ENCODE measurements at regions not wholly inside any gene's neighbourhood (a gene's known extent, or its start where the extent isn't known, plus 50 kb on each side); places are given as distances from the start of the nearest gene placed in this dataset.

GRCh38 chrX:124240422-124240821, 92.0 kb upstream of the TEX13D start:
- Histone ChIP-seq H3K4me2 (ENCODE audit: low read depth, low read length, poor library complexity, severe bottlenecking) (no peak overlapping the region), H3K9ac (ENCODE audit: low read length) (no peak overlapping the region), H3K9me2 (replicated peaks; ENCODE audit: insufficient read depth, low read length) (no peaks in the 10 kb centered on the region), H3K4me1 (ENCODE audit: low read length) (no peaks in the 10 kb centered on the region), H4K20me1 (ENCODE audit: insufficient read depth, low read depth, low read length) (no peaks in the 10 kb centered on the region), H3K27ac (ENCODE audit: low read length) (no peak overlapping the region), H3K9me3 (ENCODE audit: low read length) (no peaks in the 10 kb centered on the region), H3K79me2 (ENCODE audit: low read length) (no peaks in the 10 kb centered on the region), H3K4me3 (ENCODE audit: low read length) (no peak overlapping the region), H3K27me3 (ENCODE audit: low read length) (no peaks in the 10 kb centered on the region), H3K36me3 (ENCODE audit: insufficient read depth, low read length) (no peaks in the 10 kb centered on the region), H2AFZ (ENCODE audit: low read length) (no peak overlapping the region)
- no peak for DNase-seq

- Histone ChIP-seq H3K4me3 (ENCODE audit: low read length) (no peak overlapping the region), H2AFZ (ENCODE audit: low read length) (no peak overlapping the region), H3K4me2 (ENCODE audit: low read depth, low read length, poor library complexity, severe bottlenecking) (no peak overlapping the region), H3K9ac (ENCODE audit: low read length) (no peak overlapping the region), H3K4me1 (ENCODE audit: low read length) (no peaks in the 10 kb centered on the region), H3K27ac (ENCODE audit: low read length) (no peak overlapping the region), H3K9me3 (ENCODE audit: low read length) (no peaks in the 10 kb centered on the region), H3K27me3 (ENCODE audit: low read length) (no peaks in the 10 kb centered on the region), H3K9me2 (replicated peaks; ENCODE audit: insufficient read depth, low read length) (no peaks in the 10 kb centered on the region), H4K20me1 (ENCODE audit: insufficient read depth, low read depth, low read length) (no peaks in the 10 kb centered on the region), H3K79me2 (ENCODE audit: low read length) (no peaks in the 10 kb centered on the region), H3K36me3 (ENCODE audit: insufficient read depth, low read length) (no peaks in the 10 kb centered on the region)
- DNase-seq, result no peak
Observed at GRCh38 chrX:124242131-124242530, 90.3 kb upstream of the TEX13D start.

DNA sequence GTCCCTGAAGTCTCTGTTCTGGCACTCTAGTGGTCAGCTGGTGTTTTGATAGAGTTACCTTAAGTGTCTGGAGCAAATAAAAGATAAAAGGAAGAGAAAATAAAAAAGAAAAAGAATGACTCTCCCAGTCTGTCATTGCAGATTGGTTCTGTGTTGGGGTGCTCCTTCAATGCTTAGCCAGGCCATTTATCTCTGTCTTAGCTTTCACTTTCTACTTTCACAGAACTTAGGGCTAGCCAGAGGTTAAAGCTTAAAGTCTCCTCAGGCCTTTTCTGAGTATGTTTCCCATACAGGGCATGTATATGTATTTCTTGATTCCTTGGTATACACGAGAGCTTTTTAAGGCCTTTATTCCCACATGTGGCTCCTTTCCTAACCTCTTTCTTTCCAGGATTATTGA, 83.1 kb upstream of the TEX13D start:
- no peak overlapping the region for H3K4me2 ChIP-seq (ENCODE audit: low read depth, low read length, poor library complexity, severe bottlenecking)
- H3K9me3 ChIP-seq (ENCODE audit: low read length), result no peaks in the 10 kb centered on the region
- no peak overlapping the region for H3K9ac ChIP-seq (ENCODE audit: low read length)
- H2AFZ ChIP-seq (ENCODE audit: low read length), result no peak overlapping the region
- no peak overlapping the region for H3K4me3 ChIP-seq (ENCODE audit: low read length)
- H3K79me2 ChIP-seq (ENCODE audit: low read length), result no peaks in the 10 kb centered on the region
- no peaks in the 10 kb centered on the region for H3K36me3 ChIP-seq (ENCODE audit: insufficient read depth, low read length)
- H3K27me3 ChIP-seq (ENCODE audit: low read length), result no peaks in the 10 kb centered on the region
- H4K20me1 ChIP-seq (ENCODE audit: insufficient read depth, low read depth, low read length), result no peaks in the 10 kb centered on the region
- no peaks in the 10 kb centered on the region for H3K4me1 ChIP-seq (ENCODE audit: low read length)
- H3K9me2 ChIP-seq (replicated peaks; ENCODE audit: insufficient read depth, low read length), result no peaks in the 10 kb centered on the region
- DNase-seq, result no peak
- no peak overlapping the region for H3K27ac ChIP-seq (ENCODE audit: low read length)

DNA sequence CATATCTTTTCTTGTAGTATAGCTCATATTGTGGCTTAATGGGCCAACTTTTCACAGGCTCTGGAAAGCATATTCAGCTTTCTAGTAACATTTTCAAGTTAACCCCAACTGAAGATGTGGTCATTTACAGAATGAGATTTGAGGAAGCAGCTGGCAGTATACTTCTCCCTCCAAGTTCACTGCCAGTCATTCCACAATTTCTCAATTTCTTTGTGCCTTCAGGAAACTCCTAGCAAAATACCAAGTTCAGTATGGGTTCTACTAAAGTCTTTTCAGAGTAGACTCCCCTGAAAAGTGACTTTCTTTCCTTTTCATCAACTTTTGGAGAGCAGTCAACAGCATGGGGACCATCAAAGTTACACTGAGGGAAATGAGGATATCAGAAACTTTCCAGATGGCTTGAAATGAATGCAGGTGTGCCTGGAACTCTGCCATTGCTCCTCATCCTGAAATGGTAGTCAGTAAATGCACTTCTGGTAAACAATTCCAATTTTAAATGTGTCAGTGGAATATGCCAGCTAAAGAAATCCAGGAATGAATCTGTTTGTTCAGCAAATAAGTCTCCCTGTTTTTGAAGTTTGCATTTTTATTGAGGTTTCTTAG, 81.5 kb upstream of the TEX13D start:
- Histone ChIP-seq H3K4me3 (ENCODE audit: low read length) (no peak overlapping the region), H3K27ac (ENCODE audit: low read length) (no peak overlapping the region), H3K4me1 (ENCODE audit: low read length) (no peaks in the 10 kb centered on the region), H3K79me2 (ENCODE audit: low read length) (no peaks in the 10 kb centered on the region), H2AFZ (ENCODE audit: low read length) (no peak overlapping the region), H3K9me2 (replicated peaks; ENCODE audit: insufficient read depth, low read length) (no peaks in the 10 kb centered on the region), H3K9ac (ENCODE audit: low read length) (no peak overlapping the region), H3K36me3 (ENCODE audit: insufficient read depth, low read length) (no peaks in the 10 kb centered on the region), H3K9me3 (ENCODE audit: low read length) (no peaks in the 10 kb centered on the region), H3K4me2 (ENCODE audit: low read depth, low read length, poor library complexity, severe bottlenecking) (no peak overlapping the region), H4K20me1 (ENCODE audit: insufficient read depth, low read depth, low read length) (no peaks in the 10 kb centered on the region), H3K27me3 (ENCODE audit: low read length) (no peaks in the 10 kb centered on the region)
- DNase-seq, result no peak

- H3K79me2 ChIP-seq (ENCODE audit: low read length), result no peaks in the 10 kb centered on the region
- H3K4me2 ChIP-seq (ENCODE audit: low read depth, low read length, poor library complexity, severe bottlenecking), result no peak overlapping the region
- no peak overlapping the region for H3K4me3 ChIP-seq (ENCODE audit: low read length)
- no peak overlapping the region for H3K27ac ChIP-seq (ENCODE audit: low read length)
- no peaks in the 10 kb centered on the region for H3K4me1 ChIP-seq (ENCODE audit: low read length)
- DNase-seq, result no peak
- H3K36me3 ChIP-seq (ENCODE audit: insufficient read depth, low read length), result no peaks in the 10 kb centered on the region
- no peaks in the 10 kb centered on the region for H3K9me2 ChIP-seq (replicated peaks; ENCODE audit: insufficient read depth, low read length)
- no peaks in the 10 kb centered on the region; the same call in 1 of the 2 replicates for H3K9me3 ChIP-seq (ENCODE audit: low read length)
- H2AFZ ChIP-seq (ENCODE audit: low read length), result no peak overlapping the region
- H4K20me1 ChIP-seq (ENCODE audit: insufficient read depth, low read depth, low read length), result no peaks in the 10 kb centered on the region
- no peak overlapping the region for H3K9ac ChIP-seq (ENCODE audit: low read length)
- H3K27me3 ChIP-seq (ENCODE audit: low read length), result no peaks in the 10 kb centered on the region
Observed at GRCh38 chrX:124254611-124255010, 77.8 kb upstream of the TEX13D start.

DNA sequence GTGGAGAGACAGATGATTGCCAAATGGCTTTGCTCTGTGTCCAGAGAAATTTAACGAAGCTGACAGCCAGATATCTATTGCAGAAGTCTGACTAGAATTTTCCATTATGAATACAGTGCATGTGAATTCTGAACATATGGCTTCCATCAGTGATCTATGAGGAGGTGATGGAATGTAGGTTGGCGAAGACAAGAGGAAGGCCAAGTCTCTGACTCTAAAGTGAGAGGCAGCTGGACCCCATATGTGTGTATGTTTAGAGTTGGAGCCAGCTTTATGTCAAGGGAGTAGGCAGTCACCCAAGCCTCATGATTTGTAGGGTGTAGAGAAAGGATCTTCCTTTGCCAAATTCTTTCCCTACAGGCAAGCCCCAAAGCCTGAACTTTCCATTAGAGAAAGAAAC, 76.2 kb upstream of the TEX13D start:
- H3K9me2 ChIP-seq (replicated peaks; ENCODE audit: insufficient read depth, low read length), result no peaks in the 10 kb centered on the region
- H3K79me2 ChIP-seq (ENCODE audit: low read length), result no peaks in the 10 kb centered on the region
- H3K27ac ChIP-seq (ENCODE audit: low read length), result no peak overlapping the region
- no peaks in the 10 kb centered on the region for H4K20me1 ChIP-seq (ENCODE audit: insufficient read depth, low read depth, low read length)
- H3K27me3 ChIP-seq (ENCODE audit: low read length), result no peaks in the 10 kb centered on the region
- no peaks in the 10 kb centered on the region for H3K4me1 ChIP-seq (ENCODE audit: low read length)
- no peak overlapping the region for H3K4me3 ChIP-seq (ENCODE audit: low read length)
- no peaks in the 10 kb centered on the region; the same call in 1 of the 2 replicates for H3K9me3 ChIP-seq (ENCODE audit: low read length)
- DNase-seq, result no peak
- no peak overlapping the region for H3K4me2 ChIP-seq (ENCODE audit: low read depth, low read length, poor library complexity, severe bottlenecking)
- no peaks in the 10 kb centered on the region for H3K36me3 ChIP-seq (ENCODE audit: insufficient read depth, low read length)
- H2AFZ ChIP-seq (ENCODE audit: low read length), result no peak overlapping the region
- no peak overlapping the region for H3K9ac ChIP-seq (ENCODE audit: low read length)

DNA sequence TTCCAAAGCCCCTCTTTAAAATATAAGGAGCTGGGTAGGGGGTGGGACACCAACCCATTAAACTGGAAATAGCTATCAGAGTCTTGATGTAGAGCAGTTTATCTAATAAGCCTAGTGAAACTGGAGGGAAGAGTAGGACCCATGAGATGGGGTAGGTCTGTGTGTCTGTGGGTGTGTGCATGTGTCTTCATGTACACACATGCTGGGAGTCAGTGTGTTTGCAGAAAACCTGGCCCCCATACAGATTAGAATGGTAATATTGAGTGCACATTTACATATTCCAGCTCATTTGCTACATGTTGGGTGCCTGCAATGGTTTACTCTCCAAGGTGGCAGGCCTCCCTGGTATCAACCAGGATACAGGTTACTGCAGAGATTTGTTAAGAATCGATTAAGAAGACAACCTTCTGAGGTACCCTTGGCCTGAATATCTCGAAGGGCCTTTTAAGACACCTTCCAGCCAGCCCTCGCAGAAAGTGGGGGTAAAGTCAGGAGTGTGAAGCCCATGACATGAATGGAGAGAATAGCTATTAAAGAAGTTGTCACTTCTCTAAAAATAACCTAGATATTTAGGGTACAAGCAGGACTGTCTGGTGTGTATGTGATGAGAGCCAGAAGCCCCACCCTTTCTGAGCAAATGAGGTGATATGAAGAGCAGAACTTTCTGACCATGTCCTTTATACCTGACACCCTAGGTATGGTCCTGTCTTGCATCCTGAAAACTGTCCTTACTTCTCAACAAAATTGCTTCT, 75.7 kb upstream of the TEX13D start:
- Histone ChIP-seq H3K9ac (ENCODE audit: low read length) (no peak overlapping the region), H4K20me1 (ENCODE audit: insufficient read depth, low read depth, low read length) (no peaks in the 10 kb centered on the region), H3K36me3 (ENCODE audit: insufficient read depth, low read length) (no peaks in the 10 kb centered on the region), H3K27ac (ENCODE audit: low read length) (no peak overlapping the region), H3K9me3 (ENCODE audit: low read length) (no peaks in the 10 kb centered on the region; the same call in 1 of the 2 replicates), H3K9me2 (replicated peaks; ENCODE audit: insufficient read depth, low read length) (no peaks in the 10 kb centered on the region), H2AFZ (ENCODE audit: low read length) (no peak overlapping the region), H3K4me3 (ENCODE audit: low read length) (no peak overlapping the region), H3K4me1 (ENCODE audit: low read length) (no peaks in the 10 kb centered on the region), H3K27me3 (ENCODE audit: low read length) (no peaks in the 10 kb centered on the region), H3K4me2 (ENCODE audit: low read depth, low read length, poor library complexity, severe bottlenecking) (no peak overlapping the region), H3K79me2 (ENCODE audit: low read length) (no peaks in the 10 kb centered on the region)
- DNase-seq, result no peak

GRCh38 chrX:124257924-124258702, 74.3 kb upstream of the TEX13D start:
- no peak for DNase-seq
- no peaks in the 10 kb centered on the region for H3K36me3 ChIP-seq (ENCODE audit: insufficient read depth, low read length)
- no peaks in the 10 kb centered on the region for H4K20me1 ChIP-seq (ENCODE audit: insufficient read depth, low read depth, low read length)

More at GRCh38 chrX:124257924-124258702, 74.3 kb upstream of the TEX13D start:
- Histone ChIP-seq H3K4me3 (ENCODE audit: low read length) (no peak overlapping the region), H2AFZ (ENCODE audit: low read length) (no peak overlapping the region), H3K9ac (ENCODE audit: low read length) (no peak overlapping the region), H3K27ac (ENCODE audit: low read length) (no peak overlapping the region), H3K27me3 (ENCODE audit: low read length) (no peaks in the 10 kb centered on the region), H3K9me2 (replicated peaks; ENCODE audit: insufficient read depth, low read length) (no peaks in the 10 kb centered on the region), H3K4me1 (ENCODE audit: low read length) (no peaks in the 10 kb centered on the region), H3K9me3 (ENCODE audit: low read length) (no peaks in the 10 kb centered on the region; the same call in 1 of the 2 replicates), H3K4me2 (ENCODE audit: low read depth, low read length, poor library complexity, severe bottlenecking) (no peak overlapping the region), H3K79me2 (ENCODE audit: low read length) (no peaks in the 10 kb centered on the region)
